ENCODE measurements at regions not wholly inside any gene's neighbourhood (a gene's known extent, or its start where the extent isn't known, plus 50 kb on each side); places are given as distances from the start of the nearest gene placed in this dataset.

DNA sequence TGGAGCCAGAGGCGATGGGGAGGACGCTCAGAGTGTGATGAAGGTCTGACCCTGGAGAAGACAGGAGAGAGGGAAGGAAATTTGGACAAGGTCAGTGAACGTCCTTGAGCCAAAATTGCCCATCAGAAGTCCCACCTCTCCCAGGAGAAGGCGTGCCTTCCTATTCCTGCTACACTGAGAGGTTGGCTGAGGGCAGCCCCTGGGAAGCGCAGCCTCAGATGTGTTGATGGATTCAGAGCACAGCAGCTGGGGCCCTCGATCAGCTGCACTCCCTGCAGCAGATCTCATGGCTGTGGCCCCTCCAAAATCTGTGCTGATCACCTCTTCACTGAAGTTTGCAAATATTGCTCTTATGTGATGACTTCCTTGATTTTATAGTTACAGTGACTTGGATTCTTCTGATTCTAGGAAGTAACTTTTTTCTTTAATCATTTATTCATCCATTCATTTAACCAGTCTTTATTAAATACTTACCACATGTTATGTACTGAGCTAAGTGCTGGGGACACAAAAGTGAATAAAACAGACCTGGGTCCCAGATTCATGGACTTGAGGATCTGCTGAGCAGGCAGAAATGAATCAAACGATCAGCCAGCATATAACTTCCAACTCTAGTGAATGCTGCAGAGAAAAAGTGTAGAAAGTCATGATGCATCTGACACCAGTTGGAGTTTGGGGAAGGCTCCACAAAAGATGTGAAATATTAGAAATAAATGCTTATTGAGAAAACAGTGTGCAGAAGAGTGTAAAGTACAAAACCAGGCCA is 69.6 kb upstream of the ARMC2 start:
- no peak for TF ChIP-seq CEBPB (IDR thresholded peaks at IDR 0.05)
- TF ChIP-seq, protein P1, sequence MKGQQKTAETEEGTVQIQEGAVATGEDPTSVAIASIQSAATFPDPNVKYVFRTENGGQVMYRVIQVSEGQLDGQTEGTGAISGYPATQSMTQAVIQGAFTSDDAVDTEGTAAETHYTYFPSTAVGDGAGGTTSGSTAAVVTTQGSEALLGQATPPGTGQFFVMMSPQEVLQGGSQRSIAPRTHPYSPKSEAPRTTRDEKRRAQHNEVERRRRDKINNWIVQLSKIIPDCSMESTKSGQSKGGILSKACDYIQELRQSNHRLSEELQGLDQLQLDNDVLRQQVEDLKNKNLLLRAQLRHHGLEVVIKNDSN (IDR thresholded peaks at IDR 0.05): no peak
- no peak for TF ChIP-seq TEAD4 (IDR thresholded peaks at IDR 0.05)
- no peak for TF ChIP-seq TAF1 (IDR thresholded peaks at IDR 0.05; ENCODE audit: low read depth)
- no peak for TF ChIP-seq TCF12 (IDR thresholded peaks at IDR 0.05; ENCODE audit: low read depth)
- TF ChIP-seq EP300 (IDR thresholded peaks at IDR 0.05; ENCODE audit: borderline replicate concordance): no peak
- no peak for TF ChIP-seq YY1 (IDR thresholded peaks at IDR 0.05; ENCODE audit: low read depth)
- TF ChIP-seq EGR1 (IDR thresholded peaks at IDR 0.05): no peak
- no peak for TF ChIP-seq NFIC (IDR thresholded peaks at IDR 0.05)
- TF ChIP-seq FOXM1 (IDR thresholded peaks at IDR 0.05; ENCODE audit: borderline replicate concordance, low read depth): no peak
- no peak for TF ChIP-seq RAD21 (IDR thresholded peaks at IDR 0.05; ENCODE audit: low read depth)
- TF ChIP-seq, protein P2, sequence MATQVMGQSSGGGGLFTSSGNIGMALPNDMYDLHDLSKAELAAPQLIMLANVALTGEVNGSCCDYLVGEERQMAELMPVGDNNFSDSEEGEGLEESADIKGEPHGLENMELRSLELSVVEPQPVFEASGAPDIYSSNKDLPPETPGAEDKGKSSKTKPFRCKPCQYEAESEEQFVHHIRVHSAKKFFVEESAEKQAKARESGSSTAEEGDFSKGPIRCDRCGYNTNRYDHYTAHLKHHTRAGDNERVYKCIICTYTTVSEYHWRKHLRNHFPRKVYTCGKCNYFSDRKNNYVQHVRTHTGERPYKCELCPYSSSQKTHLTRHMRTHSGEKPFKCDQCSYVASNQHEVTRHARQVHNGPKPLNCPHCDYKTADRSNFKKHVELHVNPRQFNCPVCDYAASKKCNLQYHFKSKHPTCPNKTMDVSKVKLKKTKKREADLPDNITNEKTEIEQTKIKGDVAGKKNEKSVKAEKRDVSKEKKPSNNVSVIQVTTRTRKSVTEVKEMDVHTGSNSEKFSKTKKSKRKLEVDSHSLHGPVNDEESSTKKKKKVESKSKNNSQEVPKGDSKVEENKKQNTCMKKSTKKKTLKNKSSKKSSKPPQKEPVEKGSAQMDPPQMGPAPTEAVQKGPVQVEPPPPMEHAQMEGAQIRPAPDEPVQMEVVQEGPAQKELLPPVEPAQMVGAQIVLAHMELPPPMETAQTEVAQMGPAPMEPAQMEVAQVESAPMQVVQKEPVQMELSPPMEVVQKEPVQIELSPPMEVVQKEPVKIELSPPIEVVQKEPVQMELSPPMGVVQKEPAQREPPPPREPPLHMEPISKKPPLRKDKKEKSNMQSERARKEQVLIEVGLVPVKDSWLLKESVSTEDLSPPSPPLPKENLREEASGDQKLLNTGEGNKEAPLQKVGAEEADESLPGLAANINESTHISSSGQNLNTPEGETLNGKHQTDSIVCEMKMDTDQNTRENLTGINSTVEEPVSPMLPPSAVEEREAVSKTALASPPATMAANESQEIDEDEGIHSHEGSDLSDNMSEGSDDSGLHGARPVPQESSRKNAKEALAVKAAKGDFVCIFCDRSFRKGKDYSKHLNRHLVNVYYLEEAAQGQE (IDR thresholded peaks at IDR 0.05; ENCODE audit: low read depth): no peak
- TF ChIP-seq, protein P3, sequence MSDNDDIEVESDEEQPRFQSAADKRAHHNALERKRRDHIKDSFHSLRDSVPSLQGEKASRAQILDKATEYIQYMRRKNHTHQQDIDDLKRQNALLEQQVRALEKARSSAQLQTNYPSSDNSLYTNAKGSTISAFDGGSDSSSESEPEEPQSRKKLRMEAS (IDR thresholded peaks at IDR 0.05): no peak

DNA sequence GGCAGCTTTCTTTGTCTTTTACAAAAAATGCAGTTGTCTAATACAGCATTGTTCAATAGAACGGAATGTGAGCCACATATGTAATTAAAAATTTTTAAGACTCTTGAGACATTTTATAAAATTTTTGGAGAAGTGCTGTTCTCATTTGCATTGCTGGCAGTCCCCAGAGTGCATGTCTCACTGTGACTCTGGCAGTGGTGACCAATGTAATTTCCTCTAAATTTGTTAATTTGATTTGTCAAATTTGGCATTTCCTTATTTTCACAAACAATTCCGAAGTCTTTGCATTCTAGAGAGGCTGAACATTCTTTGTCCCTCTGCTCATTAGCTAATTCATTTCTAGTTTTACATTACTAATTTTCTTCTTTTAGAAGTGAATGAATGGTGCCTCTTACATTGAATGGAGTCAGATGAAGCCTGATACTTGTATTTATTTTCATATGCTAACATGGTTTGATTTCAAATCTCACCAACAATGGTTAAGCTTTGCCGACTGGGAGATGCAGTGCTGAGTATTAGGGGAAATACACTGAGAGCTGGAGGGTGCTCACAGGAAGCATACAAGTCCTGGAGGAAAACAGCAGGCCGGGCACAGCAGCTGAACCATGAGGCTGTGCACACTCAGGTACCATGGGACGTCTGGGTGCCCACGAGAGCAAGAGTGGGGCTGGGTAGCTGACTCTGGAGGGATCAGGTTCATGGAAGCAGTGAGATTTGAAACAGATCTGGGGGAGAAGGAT is 68.5 kb upstream of the ARMC2 start:
- TF ChIP-seq TAF1 (IDR thresholded peaks at IDR 0.05; ENCODE audit: low read depth) (no peak), RAD21 (IDR thresholded peaks at IDR 0.05; ENCODE audit: low read depth) (no peak), TCF12 (IDR thresholded peaks at IDR 0.05; ENCODE audit: low read depth) (no peak), FOXM1 (IDR thresholded peaks at IDR 0.05; ENCODE audit: borderline replicate concordance, low read depth) (no peak), TEAD4 (IDR thresholded peaks at IDR 0.05) (no peak), ZBTB7A (IDR thresholded peaks at IDR 0.05; ENCODE audit: low read depth) (no peak), NFIC (IDR thresholded peaks at IDR 0.05) (no peak), CREB1 (IDR thresholded peaks at IDR 0.05; ENCODE audit: low read depth) (no peak)
- TF ChIP-seq, protein P1 (IDR thresholded peaks at IDR 0.05): no peak

DNA sequence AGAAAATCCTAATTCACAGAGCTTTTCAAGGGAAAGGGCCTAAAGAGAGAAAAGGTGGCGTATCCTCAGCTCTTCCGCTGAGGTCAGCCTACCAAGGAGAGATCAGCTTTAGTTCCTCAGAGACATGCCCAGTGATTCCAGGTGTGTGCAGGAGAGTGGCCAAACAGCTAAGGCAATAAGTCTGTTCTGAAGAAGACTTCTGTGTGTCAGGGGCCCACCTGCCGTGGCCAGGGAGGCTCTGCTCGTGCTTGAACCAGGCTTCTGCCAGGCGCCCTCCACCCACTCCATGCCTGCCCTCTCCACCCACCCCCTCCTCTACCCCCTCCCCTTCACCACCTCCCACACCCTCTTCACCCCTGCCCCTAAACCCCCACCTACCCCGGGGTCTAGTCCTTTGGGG is 67.4 kb upstream of the ARMC2 start:
- no peak for TF ChIP-seq CEBPB (IDR thresholded peaks at IDR 0.05)
- TF ChIP-seq ZBTB7A (IDR thresholded peaks at IDR 0.05; ENCODE audit: low read depth): no peak
- TF ChIP-seq NFIC (IDR thresholded peaks at IDR 0.05): no peak
- no peak for TF ChIP-seq EP300 (IDR thresholded peaks at IDR 0.05; ENCODE audit: borderline replicate concordance)
- TF ChIP-seq TAF1 (IDR thresholded peaks at IDR 0.05; ENCODE audit: low read depth): no peak
- TF ChIP-seq RAD21 (IDR thresholded peaks at IDR 0.05; ENCODE audit: low read depth): no peak

DNA sequence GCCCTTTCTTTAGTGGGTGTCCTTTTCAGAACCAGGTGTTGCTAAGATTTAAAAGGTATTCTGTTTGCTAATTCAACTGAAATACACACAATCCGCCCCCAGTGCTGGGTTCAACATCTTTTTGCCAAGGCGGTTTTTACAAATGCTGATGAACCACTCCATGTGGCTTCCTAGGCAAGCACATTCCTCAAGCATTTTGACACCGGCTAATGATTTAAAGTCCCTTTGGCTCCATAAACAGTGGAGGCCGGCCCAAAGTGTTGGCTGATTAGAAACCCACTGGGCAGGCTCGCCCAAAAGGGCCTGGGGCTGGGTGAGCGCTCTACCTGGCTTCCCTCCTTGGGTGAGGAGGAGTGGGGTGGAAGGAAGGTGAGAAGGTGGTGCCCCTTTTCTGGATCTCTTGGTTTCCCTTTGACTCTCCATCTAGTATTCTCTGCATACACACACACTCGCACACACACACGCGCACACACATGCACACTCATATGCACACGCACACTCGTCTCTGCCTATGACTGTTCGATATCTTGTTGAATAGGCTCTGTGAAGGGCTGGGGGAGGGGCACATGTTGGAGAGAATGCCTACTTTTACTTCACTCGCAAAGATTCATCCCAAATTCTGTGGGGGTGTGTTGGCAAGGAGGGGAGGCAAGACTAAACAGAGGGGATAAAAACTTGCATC is 66.7 kb upstream of the ARMC2 start:
- no peak for TF ChIP-seq EGR1 (IDR thresholded peaks at IDR 0.05)
- TF ChIP-seq YY1 (IDR thresholded peaks at IDR 0.05; ENCODE audit: low read depth): no peak
- no peak for TF ChIP-seq EP300 (IDR thresholded peaks at IDR 0.05; ENCODE audit: borderline replicate concordance)
- TF ChIP-seq TEAD4 (IDR thresholded peaks at IDR 0.05): no peak
- TF ChIP-seq TAF1 (IDR thresholded peaks at IDR 0.05; ENCODE audit: low read depth): no peak
- no peak for TF ChIP-seq CEBPB (IDR thresholded peaks at IDR 0.05)
- TF ChIP-seq, protein P1 (IDR thresholded peaks at IDR 0.05): no peak
- TF ChIP-seq, protein P3 (IDR thresholded peaks at IDR 0.05): no peak
- TF ChIP-seq, protein P2 (IDR thresholded peaks at IDR 0.05; ENCODE audit: low read depth): no peak
- no peak for TF ChIP-seq NFIC (IDR thresholded peaks at IDR 0.05)
- no peak for TF ChIP-seq RAD21 (IDR thresholded peaks at IDR 0.05; ENCODE audit: low read depth)
- no peak for TF ChIP-seq TCF12 (IDR thresholded peaks at IDR 0.05; ENCODE audit: low read depth)
- no peak for TF ChIP-seq FOXM1 (IDR thresholded peaks at IDR 0.05; ENCODE audit: borderline replicate concordance, low read depth)

Data from Ishikawa (cell line).